Ascending aorta (tissue), 2 donors: ENCODE measurements at regions not wholly inside any gene's neighbourhood (a gene's known extent, or its start where the extent isn't known, plus 50 kb on each side); places are given as distances from the start of the nearest gene placed in this dataset.
A peak's percentile ranks its signal among the peaks of the same experiment; 100 is the strongest.

ENCODE experiments used
- DNase-seq, 2 donors: peaks; one replicate each; pipeline ENCODE4 v3.0.0-alpha.2; 2019; ENCODE audit warnings: low spot score in 2 of 2
- H3K27ac ChIP-seq, 2 donors: fragments of 200-600 bp; sonication (generic); one replicate each; pipeline ENCODE4 v1.5.1; 2016 to 2017; ENCODE audit warnings: mild to moderate bottlenecking in 1 of 2
- H3K27me3 ChIP-seq: fragments of 200-600 bp; sonication (generic); one replicate; pipeline ENCODE4 v1.5.1; 2017
- H3K36me3 ChIP-seq, 2 donors: fragments of 200-600 bp; sonication (generic); one replicate each; pipeline ENCODE4 v1.5.1; 2016
- H3K4me1 ChIP-seq, 2 donors: fragments of 200-600 bp; sonication (generic); one replicate each; pipeline ENCODE4 v1.5.1; 2016 to 2017; ENCODE audit warnings: mild to moderate bottlenecking in 1 of 2
- H3K4me3 ChIP-seq, 2 donors: fragments of 200-600 bp; sonication (generic); one replicate each; pipeline ENCODE4 v1.5.1; 2016 to 2017; ENCODE audit warnings: mild to moderate bottlenecking in 1 of 2
- H3K9me3 ChIP-seq, 2 donors: fragments of 200-600 bp; sonication (generic); one replicate each; pipeline ENCODE4 v1.5.1; 2016
- CTCF ChIP-seq, 3 experiments: fragments of 200-600 bp in 2 of 3; fragments of 450-650 bp in 1 of 3; sonication (generic) in 2 of 3; IDR thresholded peaks; one replicate each; pipeline ENCODE4 v1.5.1; 2016 to 2019; ENCODE audit warnings: antibody characterized with exemption in 3 of 3, mild to moderate bottlenecking in 1 of 3, moderate library complexity in 1 of 3
- intact Hi-C: fragments of 100-400 bp; cut with DNase I; formaldehyde crosslinking; loops from one replicate; pipeline ENCODE4 v1.15.1; 2023

- Histone ChIP-seq H3K36me3 (no peaks in the 10 kb centered on the region), H3K27me3 (no peaks in the 10 kb centered on the region), H3K4me1 (no peaks in the 10 kb centered on the region), H3K27ac (no peak overlapping the region), H3K4me3 (no peak overlapping the region), H3K9me3 (no peaks in the 10 kb centered on the region)
- DNase-seq: peak in 1 of 2 donors; percentile 13
- no peak for TF ChIP-seq CTCF (IDR thresholded peaks at IDR 0.05)
- intact Hi-C loops: no loop called here
These were observed 156.2 kb downstream of the CDC5L start for GRCh38 chr6:44543664-44544063.

GRCh38 chr6:44545224-44545623, 157.7 kb downstream of the CDC5L start:
- intact Hi-C loops: no loop called here

GRCh38 chr6:44548319-44548718, 160.8 kb downstream of the CDC5L start:
- H3K4me1 ChIP-seq: no peaks in the 10 kb centered on the region
- H3K27me3 ChIP-seq: no peaks in the 10 kb centered on the region
- H3K36me3 ChIP-seq: no peaks in the 10 kb centered on the region
- no peak overlapping the region for H3K4me3 ChIP-seq
- no peak overlapping the region for H3K27ac ChIP-seq
- no peak for DNase-seq
- intact Hi-C loops: no loop called here
- H3K9me3 ChIP-seq: no peaks in the 10 kb centered on the region
- TF ChIP-seq CTCF (IDR thresholded peaks at IDR 0.05): no peak

More at GRCh38 chr6:44545224-44545623, 157.7 kb downstream of the CDC5L start:
- no peaks in the 10 kb centered on the region for H3K27me3 ChIP-seq
- no peak for TF ChIP-seq CTCF (IDR thresholded peaks at IDR 0.05)
- no peaks in the 10 kb centered on the region for H3K9me3 ChIP-seq
- no peaks in the 10 kb centered on the region for H3K4me1 ChIP-seq
- no peak for DNase-seq
- H3K4me3 ChIP-seq: no peak overlapping the region
- H3K27ac ChIP-seq: no peak overlapping the region
- no peaks in the 10 kb centered on the region for H3K36me3 ChIP-seq

- Histone ChIP-seq H3K27me3 (no peaks in the 10 kb centered on the region), H3K36me3 (no peaks in the 10 kb centered on the region), H3K9me3 (no peaks in the 10 kb centered on the region), H3K4me3 (no peak overlapping the region), H3K4me1 (no peaks in the 10 kb centered on the region), H3K27ac (no peak overlapping the region)
- TF ChIP-seq CTCF (IDR thresholded peaks at IDR 0.05): no peak
- intact Hi-C loops: no loop called here
- DNase-seq: no peak
These were observed 162.0 kb downstream of the CDC5L start for GRCh38 chr6:44549516-44549915.

- H3K4me1 ChIP-seq: no peaks in the 10 kb centered on the region
These were observed 166.7 kb downstream of the CDC5L start for GRCh38 chr6:44554194-44554593.

More at GRCh38 chr6:44554194-44554593, 166.7 kb downstream of the CDC5L start:
- Histone ChIP-seq H3K9me3 (no peaks in the 10 kb centered on the region), H3K27me3 (no peaks in the 10 kb centered on the region), H3K27ac (no peak overlapping the region), H3K4me3 (no peak overlapping the region), H3K36me3 (no peaks in the 10 kb centered on the region)
- intact Hi-C loops: no loop called here
- TF ChIP-seq CTCF (IDR thresholded peaks at IDR 0.05): no peak
- DNase-seq: no peak
